Testis (tissue), 2 donors: ENCODE measurements at regions not wholly inside any gene's neighbourhood (a gene's known extent, or its start where the extent isn't known, plus 50 kb on each side); places are given as distances from the start of the nearest gene placed in this dataset.

Source experiments
- DNase-seq: peaks from one replicate; pipeline ENCODE4 v3.0.0-alpha.2; 2019
- H3K27ac ChIP-seq, 2 donors: fragments of 200-600 bp; sonication (generic); one replicate each; pipeline ENCODE4 v1.5.1; 2019
- H3K27me3 ChIP-seq: fragments of 200-600 bp; sonication (generic); one replicate; pipeline ENCODE4 v1.5.1; 2019
- H3K36me3 ChIP-seq: fragments of 200-600 bp; sonication (generic); one replicate; pipeline ENCODE4 v1.5.1; 2017; ENCODE audit warnings: low read depth; ENCODE audit errors: missing control alignments
- H3K4me1 ChIP-seq: fragments of 200-600 bp; sonication (generic); one replicate; pipeline ENCODE4 v1.5.1; 2019
- H3K4me3 ChIP-seq, 2 donors: fragments of 200-600 bp; sonication (generic); one replicate each; pipeline ENCODE4 v1.5.1; 2017 to 2019
- H3K9me3 ChIP-seq: fragments of 200-600 bp; sonication (generic); one replicate; pipeline ENCODE4 v1.5.1; 2017
- POLR2A ChIP-seq: fragments of 450-650 bp; IDR thresholded peaks from one replicate; pipeline ENCODE4 v1.6.1; 2017; ENCODE audit warnings: antibody characterized with exemption, mild to moderate bottlenecking, moderate library complexity
- WGBS, 2 donors: methylation state at CpG; one replicate each; pipeline ENCODE4 v1.1.5; 2018; 5-methylcytosine and 5-hydroxymethylcytosine counted together
- intact Hi-C: fragments of 100-400 bp; cut with DNase I; formaldehyde crosslinking; loops from one replicate; pipeline ENCODE4 v1.15.1; 2023; ENCODE audit warnings: low total_unique reads
- TF ChIP-seq, protein P1 (sequence below), 3 experiments: fragments of 450-650 bp in 2 of 3; fragments of 200-600 bp in 1 of 3; sonication (generic) in 1 of 3; IDR thresholded peaks; one replicate each; pipeline ENCODE4 v1.5.1; 2016 to 2019; ENCODE audit warnings: antibody characterized with exemption in 3 of 3, mild to moderate bottlenecking in 2 of 3, moderate library complexity in 1 of 3

DNA sequence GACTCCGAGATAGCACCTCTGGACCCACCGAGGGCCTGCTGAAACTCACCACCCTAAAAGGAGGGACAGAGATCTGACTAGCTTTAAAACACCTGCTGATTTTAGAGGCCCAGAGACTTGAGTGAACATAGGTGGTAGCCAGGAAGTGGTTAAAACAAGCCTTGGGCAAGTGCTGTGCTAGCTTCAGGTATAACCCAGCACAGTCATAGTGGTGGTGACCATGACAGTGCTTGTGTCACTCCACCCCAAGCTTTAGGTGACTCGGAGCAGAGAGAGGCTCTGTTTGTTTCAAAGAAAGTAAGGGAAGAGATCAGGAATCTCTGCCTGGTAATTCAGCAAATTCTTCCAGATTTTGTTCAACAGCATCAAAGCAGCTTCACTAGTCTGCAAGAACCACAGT lies 641.1 kb upstream of the BCHE start:
- Histone ChIP-seq H3K4me3 (no peak overlapping the region), H3K36me3 (no peaks in the 10 kb centered on the region), H3K27me3 (no peaks in the 10 kb centered on the region), H3K9me3 (no peaks in the 10 kb centered on the region), H3K4me1 (no peaks in the 10 kb centered on the region), H3K27ac (no peak overlapping the region)
- 62 to 77% methylated on average over 3 of the region's 3 CpGs for WGBS, 2 donors
- no peak for TF ChIP-seq POLR2A
- TF ChIP-seq, protein P1, sequence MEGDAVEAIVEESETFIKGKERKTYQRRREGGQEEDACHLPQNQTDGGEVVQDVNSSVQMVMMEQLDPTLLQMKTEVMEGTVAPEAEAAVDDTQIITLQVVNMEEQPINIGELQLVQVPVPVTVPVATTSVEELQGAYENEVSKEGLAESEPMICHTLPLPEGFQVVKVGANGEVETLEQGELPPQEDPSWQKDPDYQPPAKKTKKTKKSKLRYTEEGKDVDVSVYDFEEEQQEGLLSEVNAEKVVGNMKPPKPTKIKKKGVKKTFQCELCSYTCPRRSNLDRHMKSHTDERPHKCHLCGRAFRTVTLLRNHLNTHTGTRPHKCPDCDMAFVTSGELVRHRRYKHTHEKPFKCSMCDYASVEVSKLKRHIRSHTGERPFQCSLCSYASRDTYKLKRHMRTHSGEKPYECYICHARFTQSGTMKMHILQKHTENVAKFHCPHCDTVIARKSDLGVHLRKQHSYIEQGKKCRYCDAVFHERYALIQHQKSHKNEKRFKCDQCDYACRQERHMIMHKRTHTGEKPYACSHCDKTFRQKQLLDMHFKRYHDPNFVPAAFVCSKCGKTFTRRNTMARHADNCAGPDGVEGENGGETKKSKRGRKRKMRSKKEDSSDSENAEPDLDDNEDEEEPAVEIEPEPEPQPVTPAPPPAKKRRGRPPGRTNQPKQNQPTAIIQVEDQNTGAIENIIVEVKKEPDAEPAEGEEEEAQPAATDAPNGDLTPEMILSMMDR (IDR thresholded peaks at IDR 0.05): no peak
- intact Hi-C loops: no loop called here
- DNase-seq: no peak

DNA sequence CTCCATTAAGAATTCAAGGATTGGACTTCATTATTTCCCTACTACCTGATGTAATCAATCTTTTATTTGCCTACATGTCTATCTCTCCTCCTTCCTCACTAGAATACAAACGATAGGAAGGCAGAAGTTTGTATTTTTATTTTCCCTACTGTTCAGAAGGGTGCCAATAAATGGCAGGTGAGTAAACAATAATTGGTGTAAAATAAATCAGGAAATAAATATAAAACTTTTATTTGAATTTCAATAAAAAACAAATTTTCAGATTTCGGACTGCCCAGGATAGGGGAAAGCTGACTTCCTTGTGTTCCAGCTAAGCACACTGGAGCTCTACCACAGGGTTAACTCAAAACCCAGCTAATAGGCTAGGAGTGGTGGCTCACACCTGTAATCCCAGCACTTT lies 636.3 kb upstream of the BCHE start:
- no peak overlapping the region for H3K27ac ChIP-seq
- no peak for DNase-seq
- H3K36me3 ChIP-seq: no peaks in the 10 kb centered on the region
- H3K9me3 ChIP-seq: no peaks in the 10 kb centered on the region
- H3K4me1 ChIP-seq: no peaks in the 10 kb centered on the region
- no peak overlapping the region for H3K4me3 ChIP-seq
- no peak for TF ChIP-seq POLR2A
- TF ChIP-seq, protein P1 (IDR thresholded peaks at IDR 0.05): no peak
- 83 to 88% methylated on average over 2 of the region's 2 CpGs for WGBS, 2 donors
- H3K27me3 ChIP-seq: no peaks in the 10 kb centered on the region
- intact Hi-C loops: no loop called here

DNA sequence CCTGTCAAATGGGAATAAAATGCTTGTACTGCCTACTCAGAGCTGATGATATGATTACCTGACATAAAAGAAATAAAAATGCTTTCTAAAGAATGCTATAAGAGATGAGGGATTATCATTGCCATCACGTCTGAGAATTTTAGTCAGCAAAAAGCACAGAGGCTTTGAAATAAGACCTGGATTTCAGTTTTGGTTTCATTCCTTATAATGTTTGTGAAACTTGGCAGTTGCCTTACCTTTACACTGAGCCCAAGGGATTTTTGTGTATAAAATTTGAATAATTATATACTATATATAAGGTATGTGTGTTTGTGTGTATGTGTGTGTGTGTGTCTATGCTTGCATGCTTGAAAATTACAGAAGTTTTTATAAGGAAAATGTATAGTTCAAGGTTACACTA lies 634.8 kb upstream of the BCHE start:
- 52 to 67% methylated on average over 1 of the region's 1 CpG for WGBS, 2 donors
- no peak for TF ChIP-seq POLR2A
- TF ChIP-seq, protein P1 (IDR thresholded peaks at IDR 0.05): no peak
- no peak for DNase-seq

DNA sequence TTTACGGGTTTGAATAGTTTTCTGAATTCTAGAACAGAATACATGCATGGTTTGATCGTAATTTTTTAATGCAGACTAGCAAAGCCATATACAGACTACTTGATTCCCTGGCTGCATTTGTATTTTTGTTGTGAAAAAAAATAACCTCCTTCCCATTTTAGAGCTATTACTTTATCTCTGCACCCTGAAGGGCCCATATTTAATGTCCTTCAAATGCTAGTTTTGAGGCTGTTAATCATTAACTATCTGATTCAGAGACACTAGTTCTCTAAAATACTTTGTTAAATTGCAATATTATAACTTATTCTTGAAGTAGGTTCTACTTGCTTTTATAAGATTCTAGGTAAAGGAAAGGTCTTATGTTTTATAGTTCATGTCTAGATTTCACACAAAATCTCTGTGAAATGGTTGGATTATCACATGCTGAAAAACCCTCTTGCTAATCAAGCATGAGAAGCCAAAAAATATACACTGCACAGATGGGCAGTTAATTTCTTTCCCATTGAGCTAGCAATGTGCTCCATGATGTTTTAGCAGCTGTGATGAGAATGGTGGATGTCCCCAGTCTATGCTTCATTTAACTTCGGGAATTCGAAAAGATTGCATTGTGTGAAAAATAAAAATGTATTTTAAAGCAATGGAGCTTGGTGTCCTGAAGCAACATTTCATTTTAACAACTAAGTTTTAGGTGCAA lies 634.0 kb upstream of the BCHE start:
- TF ChIP-seq POLR2A: no peak
- TF ChIP-seq, protein P1 (IDR thresholded peaks at IDR 0.05): no peak
- no peaks in the 10 kb centered on the region for H3K4me1 ChIP-seq
- no peaks in the 10 kb centered on the region for H3K27me3 ChIP-seq
- WGBS, 2 donors: 85 to 94% methylated on average over 4 of the region's 4 CpGs
- no peak overlapping the region for H3K27ac ChIP-seq
- intact Hi-C loops: no loop called here
- no peaks in the 10 kb centered on the region for H3K9me3 ChIP-seq
- no peak for DNase-seq
- no peak overlapping the region for H3K4me3 ChIP-seq
- no peaks in the 10 kb centered on the region for H3K36me3 ChIP-seq

More for the DNA sequence above, 634.8 kb upstream of the BCHE start:
- no peaks in the 10 kb centered on the region for H3K36me3 ChIP-seq
- no peak overlapping the region for H3K4me3 ChIP-seq
- intact Hi-C loops: no loop called here
- H3K9me3 ChIP-seq: no peaks in the 10 kb centered on the region
- H3K27me3 ChIP-seq: no peaks in the 10 kb centered on the region
- no peak overlapping the region for H3K27ac ChIP-seq
- H3K4me1 ChIP-seq: no peaks in the 10 kb centered on the region

DNA sequence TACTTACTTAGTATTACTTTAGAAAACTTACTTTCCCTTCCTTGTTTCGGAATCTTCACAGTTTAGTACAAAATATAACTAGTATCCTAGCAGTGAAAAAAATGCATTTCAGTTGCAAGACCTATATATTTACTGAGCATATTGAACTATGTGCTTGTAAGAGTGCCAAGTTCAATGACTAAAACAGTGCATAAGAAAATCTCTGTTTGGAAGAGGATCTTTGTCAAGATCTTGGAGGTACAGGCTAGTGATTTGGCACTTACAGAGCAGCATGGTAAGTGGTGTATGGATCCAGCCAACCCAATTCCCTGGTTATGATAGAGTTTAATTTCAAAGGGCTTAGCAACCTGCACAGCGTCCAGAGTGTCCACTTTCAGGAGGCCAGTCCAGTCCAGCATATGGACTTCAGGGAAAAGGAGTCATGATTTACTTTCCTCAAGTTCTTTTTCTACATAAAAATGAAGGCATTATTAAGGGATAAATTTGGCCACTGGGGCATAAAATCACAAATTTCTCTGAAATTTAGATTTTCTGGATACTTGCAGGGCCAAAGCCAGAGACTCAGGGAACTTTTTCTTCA lies 625.8 kb upstream of the BCHE start:
- 75 to 85% methylated on average over 2 of the region's 2 CpGs for WGBS, 2 donors
- Histone ChIP-seq H3K9me3 (no peaks in the 10 kb centered on the region), H3K36me3 (no peaks in the 10 kb centered on the region), H3K4me1 (no peaks in the 10 kb centered on the region), H3K4me3 (no peak overlapping the region), H3K27me3 (no peaks in the 10 kb centered on the region), H3K27ac (no peak overlapping the region)
- TF ChIP-seq, protein P1 (IDR thresholded peaks at IDR 0.05): no peak
- TF ChIP-seq POLR2A: no peak
- DNase-seq: no peak
- intact Hi-C loops: no loop called here
